ENCODE measurements at regions not wholly inside any gene's neighbourhood (a gene's known extent, or its start where the extent isn't known, plus 50 kb on each side); places are given as distances from the start of the nearest gene placed in this dataset.
A peak's percentile ranks its signal among the peaks of the same experiment; 100 is the strongest.

- DNase-seq: no peak
- intact Hi-C loops (cut with DNase I; ENCODE audit: low total_unique reads): no loop called here
- peaks cover 0 to 14% (median 4%) of the 10 kb centered on the region in 4 donors for H3K4me1 ChIP-seq
- H3K9me3 ChIP-seq: no peaks in the 10 kb centered on the region
- H3K36me3 ChIP-seq: no peaks in the 10 kb centered on the region
- peak overlapping the region in 3 of 5 donors; percentile 11 to 69 (median 27) for H3K27ac ChIP-seq
- H3K27me3 ChIP-seq: no peaks in the 10 kb centered on the region
- 59 to 83% (median 69%) methylated on average over 4 of the region's 4 CpGs for WGBS, 5 donors
- H3K4me3 ChIP-seq: no peak overlapping the region
- no peak for TF ChIP-seq POLR2A (IDR thresholded peaks at IDR 0.05)
- TF ChIP-seq EP300 (IDR thresholded peaks at IDR 0.05): no peak
- TF ChIP-seq, protein P1, sequence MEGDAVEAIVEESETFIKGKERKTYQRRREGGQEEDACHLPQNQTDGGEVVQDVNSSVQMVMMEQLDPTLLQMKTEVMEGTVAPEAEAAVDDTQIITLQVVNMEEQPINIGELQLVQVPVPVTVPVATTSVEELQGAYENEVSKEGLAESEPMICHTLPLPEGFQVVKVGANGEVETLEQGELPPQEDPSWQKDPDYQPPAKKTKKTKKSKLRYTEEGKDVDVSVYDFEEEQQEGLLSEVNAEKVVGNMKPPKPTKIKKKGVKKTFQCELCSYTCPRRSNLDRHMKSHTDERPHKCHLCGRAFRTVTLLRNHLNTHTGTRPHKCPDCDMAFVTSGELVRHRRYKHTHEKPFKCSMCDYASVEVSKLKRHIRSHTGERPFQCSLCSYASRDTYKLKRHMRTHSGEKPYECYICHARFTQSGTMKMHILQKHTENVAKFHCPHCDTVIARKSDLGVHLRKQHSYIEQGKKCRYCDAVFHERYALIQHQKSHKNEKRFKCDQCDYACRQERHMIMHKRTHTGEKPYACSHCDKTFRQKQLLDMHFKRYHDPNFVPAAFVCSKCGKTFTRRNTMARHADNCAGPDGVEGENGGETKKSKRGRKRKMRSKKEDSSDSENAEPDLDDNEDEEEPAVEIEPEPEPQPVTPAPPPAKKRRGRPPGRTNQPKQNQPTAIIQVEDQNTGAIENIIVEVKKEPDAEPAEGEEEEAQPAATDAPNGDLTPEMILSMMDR (IDR thresholded peaks at IDR 0.05): no peak
- no peak for TF ChIP-seq POLR2AphosphoS5 (IDR thresholded peaks at IDR 0.05)
Observed at GRCh38 chr10:90641731-90642130, 216.1 kb downstream of the HTR7 start.

DNA sequence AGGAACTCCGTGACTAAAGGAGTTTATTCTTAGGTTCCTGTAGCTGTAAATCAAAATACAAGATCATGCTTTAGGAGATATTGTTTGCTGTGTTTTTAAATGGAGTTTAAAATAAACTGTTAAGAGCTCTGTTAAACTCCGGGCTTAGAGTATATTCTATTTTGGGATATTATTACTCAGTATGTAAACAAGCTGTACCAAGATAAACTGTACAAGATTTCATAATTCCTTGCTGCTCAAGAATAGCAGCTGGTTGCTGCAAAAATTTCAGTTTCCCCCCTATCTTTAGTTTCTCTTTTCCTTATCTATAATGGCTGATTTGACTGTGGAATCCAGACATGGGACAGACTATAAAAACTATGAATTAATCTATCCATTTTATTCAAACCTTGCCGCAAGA is 215.7 kb downstream of the HTR7 start:
- peak in 1 of 3 donors; percentile 28 for TF ChIP-seq POLR2AphosphoS5 (IDR thresholded peaks at IDR 0.05)
- no peak for TF ChIP-seq POLR2A (IDR thresholded peaks at IDR 0.05)
- peaks cover 0 to 14% (median 4%) of the 10 kb centered on the region in 4 donors for H3K4me1 ChIP-seq
- 45 to 51% (median 50%) methylated on average over 3 of the region's 3 CpGs for WGBS, 5 donors
- H3K9me3 ChIP-seq: no peaks in the 10 kb centered on the region
- no peaks in the 10 kb centered on the region for H3K27me3 ChIP-seq
- H3K27ac ChIP-seq: peak overlapping the region in 3 of 5 donors; percentile 11 to 69 (median 22)
- intact Hi-C loops (cut with DNase I; ENCODE audit: low total_unique reads): no loop called here
- DNase-seq: peak in 1 of 2 donors; percentile 19
- H3K4me3 ChIP-seq: no peak overlapping the region
- no peaks in the 10 kb centered on the region for H3K36me3 ChIP-seq

- H3K4me1 ChIP-seq: peaks cover 0 to 14% (median 4%) of the 10 kb centered on the region in 4 donors
- WGBS, 5 donors: 37 to 63% (median 48%) methylated on average over 4 of the region's 4 CpGs
- no peaks in the 10 kb centered on the region for H3K9me3 ChIP-seq
- H3K27me3 ChIP-seq: no peaks in the 10 kb centered on the region
- TF ChIP-seq EP300 (IDR thresholded peaks at IDR 0.05): no peak
- TF ChIP-seq POLR2AphosphoS5 (IDR thresholded peaks at IDR 0.05): peak in 1 of 3 donors; percentile 16
- intact Hi-C loops (cut with DNase I; ENCODE audit: low total_unique reads): no loop called here
- peak in 1 of 2 donors; percentile 47 for DNase-seq
- no peaks in the 10 kb centered on the region for H3K36me3 ChIP-seq
- peak overlapping the region in 3 of 5 donors; percentile 7 to 69 (median 22) for H3K27ac ChIP-seq
- H3K4me3 ChIP-seq: no peak overlapping the region
Observed at GRCh38 chr10:90642650-90643049, 215.2 kb downstream of the HTR7 start.

- Histone ChIP-seq H3K27me3 (no peaks in the 10 kb centered on the region), H3K36me3 (no peaks in the 10 kb centered on the region), H3K27ac (no peak overlapping the region), H3K4me1 (peaks cover 0 to 14% (median 4%) of the 10 kb centered on the region in 4 donors), H3K4me3 (no peak overlapping the region), H3K9me3 (no peaks in the 10 kb centered on the region)
- intact Hi-C loops (cut with DNase I; ENCODE audit: low total_unique reads): no loop called here
- no peak for DNase-seq
- TF ChIP-seq POLR2AphosphoS5 (IDR thresholded peaks at IDR 0.05): no peak
- TF ChIP-seq EP300 (IDR thresholded peaks at IDR 0.05): no peak
- TF ChIP-seq, protein P1 (IDR thresholded peaks at IDR 0.05): no peak
- no peak for TF ChIP-seq POLR2A (IDR thresholded peaks at IDR 0.05)
- 56 to 70% (median 64%) methylated on average over 3 of the region's 3 CpGs for WGBS, 5 donors
Observed at GRCh38 chr10:90644165-90644564, 213.7 kb downstream of the HTR7 start.

DNA sequence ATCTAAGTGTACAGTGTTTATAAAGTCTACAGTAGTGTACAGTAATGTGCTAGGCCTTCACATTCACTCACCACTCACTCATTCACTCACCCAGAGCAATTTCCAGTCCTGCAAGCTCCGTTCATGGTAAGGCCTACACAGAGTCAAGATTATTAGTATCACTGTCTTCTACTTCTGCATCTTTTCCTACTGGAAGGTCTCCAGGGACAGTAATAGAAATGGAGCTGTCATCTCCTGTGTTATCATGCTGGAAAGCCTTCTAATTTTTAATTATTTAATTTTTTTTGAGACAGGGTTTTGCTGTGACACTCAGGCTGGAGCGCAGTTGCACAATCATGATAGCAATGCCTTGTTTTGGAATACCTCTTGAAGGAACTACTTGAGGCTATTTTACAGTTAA is 207.0 kb downstream of the HTR7 start:
- Histone ChIP-seq H3K27ac (no peak overlapping the region), H3K4me1 (no peaks in the 10 kb centered on the region), H3K27me3 (no peaks in the 10 kb centered on the region), H3K9me3 (no peaks in the 10 kb centered on the region), H3K4me3 (no peak overlapping the region), H3K36me3 (no peaks in the 10 kb centered on the region)
- 60 to 87% (median 79%) methylated on average over 2 of the region's 2 CpGs for WGBS, 5 donors
- no peak for DNase-seq
- intact Hi-C loops (cut with DNase I; ENCODE audit: low total_unique reads): no loop called here
- TF ChIP-seq EP300 (IDR thresholded peaks at IDR 0.05): no peak
- TF ChIP-seq POLR2AphosphoS5 (IDR thresholded peaks at IDR 0.05): no peak
- TF ChIP-seq, protein P1 (IDR thresholded peaks at IDR 0.05): no peak
- no peak for TF ChIP-seq POLR2A (IDR thresholded peaks at IDR 0.05)
